Posterior cingulate gyrus (tissue), 11 donors: ENCODE measurements at regions not wholly inside any gene's neighbourhood (a gene's known extent, or its start where the extent isn't known, plus 50 kb on each side); places are given as distances from the start of the nearest gene placed in this dataset.

ENCODE experiments used
- DNase-seq, 10 donors: peaks; one replicate each; pipeline versions ENCODE4 v3.0.0 to v3.0.0-alpha.2; 2020 to 2021; ENCODE audit warnings: mixed read lengths in 3 of 10
- intact Hi-C: fragments of 100-400 bp; cut with DNase I; formaldehyde crosslinking; loops from one replicate; pipeline ENCODE4 v1.15.1; 2023

DNA sequence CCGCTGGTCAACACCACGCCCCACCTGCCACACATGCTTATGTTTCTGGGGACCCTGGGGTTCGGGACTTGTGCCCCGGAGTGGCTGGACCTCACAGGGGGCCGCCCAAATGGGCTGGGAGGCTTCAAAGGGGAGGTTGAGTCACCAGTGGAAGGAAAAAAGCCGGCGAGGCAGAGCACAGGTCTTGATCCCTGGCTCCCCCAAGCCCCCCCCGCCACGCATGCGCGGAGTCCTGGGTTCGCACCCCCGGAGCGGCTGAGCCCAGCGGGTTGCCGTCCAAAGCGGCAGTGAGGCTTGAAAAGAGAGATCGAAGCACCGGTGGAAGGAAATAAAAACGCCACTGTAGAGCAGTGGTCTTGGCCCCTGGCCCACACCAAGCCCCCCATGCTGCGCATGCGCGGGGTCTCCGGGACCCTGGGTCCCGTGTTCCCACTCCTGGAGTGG, 313.5 kb downstream of the ALG10 start:
- DNase-seq: no peak
- intact Hi-C loops: no loop called here

DNA sequence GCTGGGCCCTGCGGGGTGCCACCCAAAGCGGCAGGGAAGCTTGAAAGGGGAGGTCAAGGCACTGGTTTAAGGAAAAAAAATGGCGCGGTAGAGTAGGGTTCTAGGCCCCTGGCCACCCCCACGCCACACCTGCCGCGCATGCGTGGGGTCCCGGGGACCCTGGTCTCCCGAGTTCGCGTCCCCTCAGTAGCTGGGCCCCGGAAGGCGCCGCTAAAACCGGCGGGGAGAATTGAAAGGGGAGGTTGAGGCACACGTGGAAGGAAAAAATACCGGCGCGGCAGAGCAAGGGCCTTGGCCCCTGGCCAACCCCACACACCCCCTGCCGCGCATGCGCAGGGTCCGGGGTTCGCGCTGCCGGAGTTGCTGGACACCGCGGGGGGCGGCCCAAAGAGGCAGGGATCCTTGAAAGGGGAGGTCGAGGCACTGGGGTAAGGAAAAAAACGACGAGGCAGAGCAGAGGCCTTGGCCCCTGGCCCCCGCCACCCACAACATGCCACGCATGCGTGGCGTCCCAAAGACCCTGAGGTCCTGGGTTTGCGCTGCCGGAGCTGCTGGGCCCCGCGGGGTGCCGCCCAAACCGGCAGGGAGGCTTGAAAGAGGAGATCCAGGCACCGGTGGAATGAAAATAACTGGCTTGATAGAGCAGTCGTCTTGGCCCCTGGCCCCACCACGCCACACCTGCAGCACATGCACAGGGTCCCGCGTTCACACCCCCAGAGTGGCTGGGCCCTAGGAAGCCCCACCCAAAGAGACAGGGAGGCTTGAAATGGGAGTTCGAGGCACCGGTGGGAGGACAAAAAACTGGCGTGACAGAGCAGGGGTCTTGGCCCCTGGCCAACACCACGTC, 314.5 kb downstream of the ALG10 start:
- intact Hi-C loops: no loop called here
- DNase-seq: no peak

DNA sequence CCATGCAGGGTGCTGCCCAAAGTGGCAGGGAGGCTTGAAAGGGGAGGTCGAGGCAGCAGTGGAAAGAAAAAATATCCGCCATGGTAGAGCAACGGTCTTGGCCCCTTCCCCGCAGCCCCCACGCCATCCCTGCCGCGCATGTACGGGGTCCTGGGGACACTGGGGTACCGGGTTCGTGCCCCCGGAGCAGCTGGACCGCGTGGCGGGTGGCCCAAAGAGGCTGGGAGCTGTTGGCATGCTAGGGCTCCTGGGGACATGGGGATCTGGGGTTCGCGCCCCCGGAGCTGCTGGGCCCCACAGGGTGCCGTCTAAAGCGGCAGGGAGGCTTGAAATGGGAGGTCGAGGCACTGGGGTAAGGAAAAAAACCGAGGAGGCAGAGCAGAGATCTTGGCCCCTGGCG, 316.5 kb downstream of the ALG10 start:
- intact Hi-C loops: no loop called here
- DNase-seq: no peak

DNA sequence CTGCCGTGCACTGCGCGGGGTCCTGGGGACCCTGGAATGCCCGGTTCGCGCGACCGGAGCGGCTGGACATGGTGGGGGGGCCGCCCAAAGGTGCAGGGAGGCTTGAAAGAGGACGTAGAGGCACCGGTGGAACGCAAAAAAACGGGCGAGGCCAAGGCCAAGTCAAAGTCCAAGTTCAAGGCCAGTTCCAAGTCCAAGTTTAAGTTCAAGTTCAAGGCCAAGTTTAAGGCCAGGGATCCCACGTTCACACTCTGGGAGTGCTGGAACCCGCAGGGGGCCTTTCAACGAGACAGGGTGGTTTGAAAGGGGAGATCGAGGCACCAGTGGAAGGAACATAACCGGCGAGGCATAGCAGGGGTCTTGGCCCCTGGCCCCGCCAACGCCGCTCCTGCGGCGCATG, 317.6 kb downstream of the ALG10 start:
- intact Hi-C loops: no loop called here

DNA sequence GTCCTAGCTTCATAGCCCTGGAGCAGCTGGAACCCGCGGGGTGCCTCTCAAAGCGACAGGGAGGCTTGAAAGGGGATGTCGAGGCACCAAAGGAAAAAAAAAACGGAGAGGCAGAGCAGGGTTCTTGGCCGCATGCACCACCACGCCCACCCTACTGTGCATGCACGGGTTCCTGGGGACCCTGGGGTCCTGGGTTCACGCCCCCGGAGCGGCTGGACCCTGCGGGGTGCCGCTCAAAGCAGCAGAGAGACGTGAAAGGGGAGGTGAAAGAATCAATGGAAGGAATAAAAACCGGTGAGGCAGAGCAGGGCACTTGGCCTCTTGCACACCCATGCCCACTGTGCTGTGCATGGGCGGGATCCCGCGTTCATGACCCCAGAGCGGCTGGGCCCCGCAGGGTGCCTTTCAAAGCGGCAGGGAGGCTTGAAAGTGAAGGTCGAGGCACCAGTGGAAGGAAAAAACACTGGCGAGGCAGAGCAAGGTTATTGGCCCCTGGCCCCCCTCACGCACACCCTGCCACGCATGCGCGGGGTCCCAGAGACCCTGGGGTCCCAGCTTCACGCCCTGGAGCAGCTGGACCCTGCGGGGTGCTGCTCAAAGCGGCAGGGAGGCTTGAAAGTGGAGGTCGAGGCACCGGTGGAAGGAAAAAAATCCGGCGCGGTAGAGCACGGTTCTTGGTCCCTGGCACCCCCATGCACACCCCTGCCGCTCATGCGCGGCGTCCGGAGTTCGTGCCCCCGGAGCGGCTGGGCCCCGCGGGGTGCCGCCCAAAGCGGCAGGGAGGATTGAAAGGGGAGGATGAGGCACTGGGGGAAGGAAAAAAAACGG, 318.5 kb downstream of the ALG10 start:
- intact Hi-C loops: no loop called here

More for the DNA sequence above, 317.6 kb downstream of the ALG10 start:
- DNase-seq: no peak

DNA sequence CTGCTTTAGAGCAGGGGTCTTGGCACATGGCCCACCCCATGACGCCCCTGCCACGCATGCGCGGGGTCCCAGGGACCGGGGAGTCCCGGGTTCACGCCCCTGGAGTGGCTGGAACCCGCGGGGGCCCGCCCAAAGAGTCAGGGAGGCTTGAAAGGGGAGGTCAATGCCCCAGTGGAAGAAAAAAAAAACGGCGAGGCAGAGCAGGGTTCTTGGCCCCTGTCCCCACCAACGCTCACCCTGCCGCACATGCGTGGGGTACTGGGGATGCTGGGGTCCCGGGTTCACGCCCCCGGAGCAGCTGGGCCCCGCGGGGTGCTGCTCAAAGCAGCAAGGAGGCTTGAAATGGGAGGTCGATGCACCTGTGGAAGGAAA, 319.1 kb downstream of the ALG10 start:
- intact Hi-C loops: no loop called here
- no peak for DNase-seq

More for the DNA sequence above, 318.5 kb downstream of the ALG10 start:
- no peak for DNase-seq

DNA sequence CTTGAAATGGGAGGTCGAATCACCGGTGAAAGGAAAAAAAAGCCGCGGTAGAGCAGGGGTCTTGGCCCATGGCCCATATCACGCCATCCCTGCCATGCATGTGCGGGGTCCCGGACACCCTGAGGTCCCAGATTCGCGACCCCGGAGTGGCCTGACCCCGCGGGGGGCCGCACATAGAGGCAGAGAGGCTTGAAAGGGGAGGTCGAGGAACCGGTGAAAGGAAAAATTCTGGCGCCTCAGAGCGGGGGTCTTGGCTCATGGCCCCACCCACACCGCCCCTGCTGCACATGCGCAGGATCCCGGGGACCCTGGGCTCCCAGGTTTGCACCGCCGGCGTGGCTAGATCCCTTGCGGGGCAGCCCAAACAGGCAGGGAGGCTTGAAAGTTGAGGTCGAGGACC, 319.8 kb downstream of the ALG10 start:
- DNase-seq: no peak
- intact Hi-C loops: no loop called here

DNA sequence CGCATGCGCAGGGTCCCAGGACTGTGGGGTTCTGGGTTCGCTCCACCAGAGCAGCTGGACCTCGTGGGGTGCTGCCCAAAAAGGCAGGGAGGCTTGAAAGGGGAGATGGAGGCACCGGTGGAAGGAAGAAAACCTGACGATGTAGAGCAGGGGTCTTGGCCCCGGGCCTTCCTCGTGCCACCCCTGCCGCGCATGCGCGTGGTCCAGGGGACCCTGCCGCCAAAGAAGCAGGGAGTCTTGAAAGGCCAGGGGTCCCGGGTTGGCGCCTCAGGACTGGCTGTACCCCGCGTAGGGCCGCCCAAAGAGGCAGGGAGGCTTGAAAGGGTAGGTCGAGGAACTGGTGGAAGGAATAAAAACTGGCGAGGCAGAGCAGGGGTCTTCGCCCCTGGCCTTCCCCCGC, 321.0 kb downstream of the ALG10 start:
- DNase-seq: no peak
- intact Hi-C loops: no loop called here

DNA sequence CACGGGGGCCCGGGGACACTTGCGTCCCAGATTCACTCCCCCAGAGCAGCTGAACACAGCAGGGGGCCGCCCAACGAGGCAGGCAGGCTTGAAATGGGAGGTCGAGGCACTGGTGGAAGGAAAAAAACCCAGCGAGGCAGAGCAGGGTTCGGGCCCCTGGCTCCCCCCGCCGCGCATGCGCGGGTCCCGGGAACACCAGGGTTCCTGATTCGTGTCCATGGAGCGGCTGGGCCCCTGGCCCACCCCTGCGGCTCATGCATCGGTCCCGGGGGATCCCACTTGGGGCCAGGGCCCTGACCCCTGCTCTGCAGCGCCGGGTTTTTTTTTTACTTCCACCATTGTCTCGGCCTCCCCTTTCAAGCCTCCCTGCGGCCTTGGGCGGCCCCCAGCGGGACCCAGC, 321.5 kb downstream of the ALG10 start:
- intact Hi-C loops: no loop called here
- DNase-seq: no peak

DNA sequence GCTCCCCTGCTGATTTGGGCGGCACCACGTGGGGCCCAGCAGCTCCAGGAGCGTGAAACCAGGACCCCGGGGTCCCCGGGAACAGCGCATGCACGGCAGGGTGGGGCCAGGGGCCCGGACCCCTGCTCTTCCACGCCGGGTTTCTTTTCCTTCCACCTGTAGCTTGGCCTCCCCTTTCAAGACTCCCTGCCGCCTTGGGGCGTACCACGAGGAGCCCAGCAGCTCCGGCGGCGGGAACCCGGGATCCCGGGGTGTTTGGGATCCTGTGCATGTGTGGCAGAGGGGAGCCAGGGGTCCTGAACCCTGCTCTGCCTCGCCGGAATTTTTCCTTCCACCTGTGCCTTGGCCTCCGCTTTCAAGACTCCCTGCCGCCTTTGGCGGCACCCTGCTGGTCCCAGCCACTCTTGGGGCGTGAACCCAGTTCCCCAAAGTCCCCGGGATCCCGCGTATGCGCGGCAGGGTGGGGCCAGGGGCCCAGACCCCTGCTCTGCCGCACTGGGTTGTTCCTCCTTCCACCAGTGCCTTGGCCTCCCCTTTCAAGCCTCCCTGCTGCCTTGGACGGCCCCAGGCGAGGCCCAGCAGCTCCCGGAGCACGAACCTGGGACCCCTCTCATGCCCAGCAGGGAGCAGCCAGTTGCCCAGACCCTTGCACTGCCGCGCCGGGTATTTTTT, 322.7 kb downstream of the ALG10 start:
- intact Hi-C loops: no loop called here
- no peak for DNase-seq

DNA sequence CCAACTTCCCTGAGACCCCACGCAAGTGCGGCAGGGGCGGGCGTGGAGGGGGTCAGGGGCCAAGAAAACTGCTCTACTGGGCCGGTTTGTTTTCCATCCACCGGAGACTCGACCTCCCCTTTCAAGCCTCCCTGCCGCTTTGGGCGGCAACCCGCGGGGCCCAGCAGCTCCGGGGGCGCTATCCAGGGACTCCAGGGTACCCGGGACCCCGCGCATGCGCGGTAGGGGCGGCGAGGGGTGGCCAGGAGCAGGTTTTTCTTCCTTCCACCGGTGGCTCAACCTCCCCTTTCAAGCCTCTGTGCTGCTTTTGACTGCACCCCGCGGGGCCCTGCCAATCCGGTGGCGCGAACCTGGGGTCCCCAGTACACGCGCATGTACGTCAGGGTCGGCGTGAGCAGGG, 323.5 kb downstream of the ALG10 start:
- DNase-seq: no peak
- intact Hi-C loops: no loop called here

DNA sequence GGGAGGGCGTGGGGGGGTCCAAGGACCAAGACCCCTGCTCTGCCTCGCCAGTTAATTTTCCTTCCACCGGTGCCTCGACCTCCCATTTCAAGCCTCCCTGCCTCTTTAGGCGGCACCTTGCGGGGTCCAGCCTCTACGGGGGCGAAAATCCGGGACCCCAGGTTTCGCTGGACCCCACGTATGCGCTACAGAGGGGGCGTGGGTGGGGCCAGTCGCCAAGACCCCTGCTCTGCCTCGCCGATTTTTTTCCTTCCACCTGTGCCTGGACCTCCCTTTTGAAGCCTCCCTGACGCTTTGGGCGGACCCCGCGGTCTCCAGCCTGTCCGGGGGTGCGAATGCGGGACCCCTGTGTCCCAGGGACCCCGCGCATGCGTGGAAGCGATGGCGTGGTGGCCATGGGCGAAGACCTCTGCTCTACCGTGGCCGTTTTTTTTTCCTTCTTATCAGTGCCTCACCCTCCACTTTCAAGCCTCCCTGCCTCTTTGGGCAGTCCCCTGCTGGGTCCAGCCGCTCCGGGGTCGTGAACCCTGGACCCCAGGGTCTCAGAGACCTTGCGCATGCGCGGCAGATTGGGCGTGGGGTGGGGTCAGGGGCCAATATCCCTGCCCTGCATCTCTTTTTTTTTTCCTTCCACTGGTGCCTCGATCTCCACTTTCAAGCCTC, 324.2 kb downstream of the ALG10 start:
- DNase-seq: no peak
- intact Hi-C loops: no loop called here

DNA sequence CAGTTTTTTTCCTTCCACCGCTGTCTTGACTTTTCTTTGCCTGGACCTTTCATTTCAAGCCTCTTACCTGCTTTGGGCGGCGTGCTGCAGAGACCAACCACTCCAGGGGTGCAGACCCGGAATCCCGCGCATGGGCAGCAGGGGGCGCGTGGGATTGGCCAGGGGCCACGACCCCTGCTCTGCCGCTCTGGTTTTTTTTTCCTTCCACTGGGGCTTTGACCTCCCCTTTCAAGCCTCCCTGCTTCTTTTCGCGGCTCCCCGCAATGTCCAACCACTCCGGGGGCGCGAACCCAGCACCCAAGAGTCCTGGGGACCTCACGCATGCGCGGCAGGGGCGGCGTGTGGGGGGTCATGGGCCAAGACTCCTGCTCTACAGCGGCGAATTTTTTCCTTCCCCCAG, 325.1 kb downstream of the ALG10 start:
- DNase-seq: no peak
- intact Hi-C loops: no loop called here

DNA sequence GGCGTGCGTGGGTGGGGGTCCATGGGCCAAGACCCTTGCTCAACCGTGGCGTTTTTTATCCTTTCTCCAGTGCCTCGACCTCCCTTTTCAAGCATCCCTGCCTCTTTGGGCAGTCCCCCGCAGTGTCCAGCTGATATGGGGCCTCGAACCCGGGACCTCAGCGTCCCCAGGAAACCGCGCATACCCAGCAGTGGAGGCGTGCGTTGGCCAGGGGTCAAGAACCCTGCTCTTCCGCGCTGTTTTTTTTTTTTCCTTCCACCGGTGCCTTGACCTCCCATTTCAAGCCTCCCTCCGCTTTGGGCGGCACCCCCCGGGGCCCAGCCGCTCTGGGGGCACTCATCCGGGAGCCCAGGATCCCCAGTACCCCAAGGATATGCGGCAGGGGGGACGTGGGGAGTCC, 325.8 kb downstream of the ALG10 start:
- intact Hi-C loops: no loop called here
- DNase-seq: no peak

DNA sequence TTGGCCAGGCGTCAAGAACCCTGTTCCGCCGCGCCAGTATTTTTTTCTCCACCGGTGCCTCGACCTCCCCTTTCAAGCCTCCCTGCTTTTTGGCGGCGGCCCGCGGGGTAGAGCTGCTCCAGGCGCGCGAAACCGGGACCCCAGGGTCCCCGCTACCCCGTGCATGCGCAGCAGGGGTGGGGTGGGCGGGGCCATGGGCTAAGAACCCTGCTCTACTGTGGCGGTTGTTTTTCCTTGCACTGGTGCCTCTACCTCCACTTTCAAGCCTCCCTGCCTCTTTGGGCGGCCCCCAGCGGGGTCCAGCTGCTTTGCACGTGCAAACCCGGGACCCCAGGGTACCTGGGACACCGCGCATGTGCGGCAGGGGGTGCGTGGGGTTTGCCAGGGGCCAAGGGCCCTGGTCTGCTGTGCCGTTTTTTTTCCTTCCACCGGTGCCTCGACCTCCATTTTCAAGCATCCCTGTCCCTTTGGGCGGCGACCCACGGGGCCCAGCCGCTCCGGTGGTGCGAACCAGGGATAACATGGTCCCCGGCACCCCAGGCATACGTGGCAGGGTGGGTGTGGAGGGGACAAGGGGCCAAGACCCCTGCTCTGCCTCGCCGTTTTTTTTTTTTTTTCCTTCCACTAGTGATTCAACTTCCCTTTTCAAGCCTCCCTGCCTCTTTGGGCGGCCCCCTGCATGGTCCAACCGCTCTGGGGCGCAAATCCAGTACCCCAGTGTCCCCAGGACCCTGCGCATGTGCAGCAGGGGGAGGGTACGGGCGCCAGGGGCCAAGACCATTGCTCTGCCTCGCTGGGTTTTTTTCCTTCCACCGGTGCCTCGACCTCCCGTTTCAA, 326.8 kb downstream of the ALG10 start:
- intact Hi-C loops: no loop called here

DNA sequence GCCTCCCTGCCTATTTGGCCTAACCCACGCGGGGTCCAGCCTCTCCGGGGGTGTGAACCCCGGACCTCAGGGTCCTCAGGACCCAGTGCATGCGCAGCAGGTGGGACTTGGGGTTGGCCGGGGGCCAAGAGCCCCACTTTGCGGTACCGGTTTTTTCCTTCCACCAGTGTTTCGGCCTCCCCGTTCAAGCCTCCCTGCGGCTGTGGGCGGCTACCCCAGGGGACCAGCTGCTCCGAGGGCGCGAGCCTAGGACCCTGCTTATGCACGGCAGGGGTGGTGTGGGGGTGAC, 327.3 kb downstream of the ALG10 start:
- DNase-seq: no peak
- intact Hi-C loops: no loop called here

More for the DNA sequence above, 326.8 kb downstream of the ALG10 start:
- DNase-seq: no peak

DNA sequence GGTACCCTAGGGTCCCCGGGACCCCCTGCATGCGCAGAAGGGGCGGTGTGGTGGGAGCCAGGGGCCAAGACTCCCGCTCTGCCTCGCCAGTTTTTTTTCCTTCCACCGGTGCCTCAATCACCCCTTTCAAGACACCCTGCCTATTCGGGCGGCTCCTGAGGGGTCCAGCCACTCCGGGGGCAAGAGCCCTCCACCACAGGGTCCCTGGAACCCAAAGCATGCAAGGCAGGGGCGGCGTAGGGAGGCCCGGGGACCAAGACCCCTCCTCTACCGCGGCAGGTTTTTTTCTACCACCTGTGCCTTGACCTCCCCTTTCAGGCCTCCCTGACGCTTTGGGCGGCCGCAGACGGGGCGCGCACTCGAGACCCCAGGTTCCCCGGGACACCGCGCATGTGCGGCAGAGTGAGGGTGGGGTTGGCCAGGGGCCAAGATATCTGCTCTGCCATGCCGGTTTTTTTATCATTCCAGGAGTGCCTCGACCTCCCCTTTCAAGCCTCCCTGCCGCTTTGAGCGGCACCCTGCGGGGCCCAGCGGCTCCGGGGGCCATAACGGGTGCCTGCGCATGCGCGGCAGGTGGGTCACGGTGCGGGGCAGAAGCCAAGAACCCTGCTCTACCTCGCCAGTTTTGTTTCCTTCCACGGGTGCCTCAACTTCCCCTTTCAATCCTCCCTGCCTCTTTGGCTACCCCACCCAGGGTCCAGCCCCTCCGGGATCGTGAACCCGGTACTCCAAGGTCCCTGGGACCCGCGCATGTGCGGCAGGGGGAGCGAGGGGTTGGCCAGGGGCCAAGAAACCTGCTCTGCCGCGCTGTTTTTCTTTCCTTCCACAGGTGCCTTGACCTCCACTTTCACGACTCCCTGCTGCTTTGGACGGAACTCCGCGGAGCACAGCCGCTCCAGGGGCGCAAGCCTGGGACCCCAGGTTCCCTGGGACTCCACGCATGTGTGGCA, 328.1 kb downstream of the ALG10 start:
- intact Hi-C loops: no loop called here
- DNase-seq: no peak

DNA sequence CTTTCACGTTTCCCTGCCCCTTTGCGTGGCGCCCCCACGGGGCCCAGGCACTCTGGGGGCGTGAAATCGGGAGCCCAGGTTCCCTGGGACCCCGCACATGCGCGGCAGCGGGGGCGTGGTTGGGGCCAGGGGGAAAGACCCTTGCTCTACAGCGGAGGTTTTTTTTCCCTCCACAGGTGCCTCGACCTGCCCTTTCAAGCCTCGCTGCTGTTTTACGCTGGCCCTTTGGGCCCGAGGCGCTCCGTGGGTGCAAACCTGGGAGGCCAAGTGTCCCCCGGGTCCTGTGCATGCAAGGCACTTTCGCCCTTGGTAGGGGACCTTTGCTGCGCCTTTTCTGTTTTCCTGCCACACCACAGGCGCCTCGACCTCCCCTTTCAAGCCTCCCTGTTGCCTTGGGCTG, 329.8 kb downstream of the ALG10 start:
- intact Hi-C loops: no loop called here
- DNase-seq: no peak
